GM06990 (cell line): ENCODE measurements at regions not wholly inside any gene's neighbourhood (a gene's known extent, or its start where the extent isn't known, plus 50 kb on each side); places are given as distances from the start of the nearest gene placed in this dataset.
"Not testable (repeated sequence)": the region's sequence is repeated elsewhere in the genome, so short reads cannot be mapped to it uniquely, and the experiment has no call there.

Source experiments
- DNase-seq: peaks from one replicate; pipeline ENCODE4 v3.0.0-alpha.2; 2011; ENCODE audit not compliant: insufficient read length; ENCODE audit errors: extremely low read depth
- H3K27me3 ChIP-seq: replicated peaks from 2 replicates; pipeline ENCODE4 v1.6.0; 2011; ENCODE audit warnings: low read length; ENCODE audit not compliant: control insufficient read depth, insufficient read depth
- H3K36me3 ChIP-seq: 2 replicates; pipeline ENCODE4 v1.5.1; 2011; ENCODE audit warnings: low read length; ENCODE audit not compliant: control insufficient read depth, insufficient read depth
- H3K4me3 ChIP-seq: replicated peaks from 2 replicates; pipeline ENCODE4 v1.5.1; 2011; ENCODE audit warnings: low read depth, mild to moderate bottlenecking, control low read depth, low read length
- CTCF ChIP-seq: IDR thresholded peaks from 2 replicates; pipeline ENCODE4 v1.5.1; 2011; ENCODE audit warnings: low read length, control low read depth, mild to moderate bottlenecking, inconsistent platforms; ENCODE audit not compliant: insufficient read depth, poor library complexity, severe bottlenecking

- no peak for DNase-seq
- TF ChIP-seq CTCF: no peak
- Histone ChIP-seq H3K27me3 (no peaks in the 10 kb centered on the region), H3K4me3 (no peak overlapping the region), H3K36me3 (no peaks in the 10 kb centered on the region)
These were observed 351.1 kb upstream of the CD180 start for GRCh38 chr5:67547682-67548081.

GRCh38 chr5:67544942-67545341, 348.3 kb upstream of the CD180 start:
- H3K27me3 ChIP-seq, H3K36me3 ChIP-seq, DNase-seq, H3K4me3 ChIP-seq: not testable (repeated sequence)

GRCh38 chr5:67543720-67544270, 347.2 kb upstream of the CD180 start:
- no peak for TF ChIP-seq CTCF
- no peaks in the 10 kb centered on the region for H3K36me3 ChIP-seq
- H3K4me3 ChIP-seq: no peak overlapping the region
- DNase-seq: no peak
- H3K27me3 ChIP-seq: no peaks in the 10 kb centered on the region

GRCh38 chr5:67542479-67542878, 345.9 kb upstream of the CD180 start:
- no peaks in the 10 kb centered on the region for H3K36me3 ChIP-seq
- no peaks in the 10 kb centered on the region for H3K27me3 ChIP-seq
- no peak for TF ChIP-seq CTCF
- H3K4me3 ChIP-seq: no peak overlapping the region
- no peak for DNase-seq

GRCh38 chr5:67541875-67542274, 345.3 kb upstream of the CD180 start:
- DNase-seq: no peak
- no peak for TF ChIP-seq CTCF

GRCh38 chr5:67538855-67539506, 342.4 kb upstream of the CD180 start:
- no peak overlapping the region for H3K4me3 ChIP-seq
- no peaks in the 10 kb centered on the region for H3K27me3 ChIP-seq
- DNase-seq: no peak
- no peak for TF ChIP-seq CTCF
- no peaks in the 10 kb centered on the region for H3K36me3 ChIP-seq

More at GRCh38 chr5:67541875-67542274, 345.3 kb upstream of the CD180 start:
- no peaks in the 10 kb centered on the region for H3K27me3 ChIP-seq
- H3K4me3 ChIP-seq: no peak overlapping the region
- no peaks in the 10 kb centered on the region for H3K36me3 ChIP-seq
